NB4 (cell line): ENCODE measurements at regions not wholly inside any gene's neighbourhood (a gene's known extent, or its start where the extent isn't known, plus 50 kb on each side); places are given as distances from the start of the nearest gene placed in this dataset.

Source experiments
- MYC ChIP-seq: IDR thresholded peaks from 2 replicates; pipeline ENCODE4 v1.6.1; 2011; ENCODE audit warnings: low read depth, low read length
- POLR2A ChIP-seq: IDR thresholded peaks from 2 replicates; pipeline ENCODE4 v1.6.1; 2011; ENCODE audit warnings: mild to moderate bottlenecking; ENCODE audit not compliant: insufficient read length; ENCODE audit errors: extremely low read depth
- TF ChIP-seq, protein P1 (sequence below): IDR thresholded peaks from one replicate; pipeline ENCODE4 v1.5.1; 2012; ENCODE audit warnings: low read depth, low read length
- TF ChIP-seq, protein P2 (sequence below): IDR thresholded peaks from 2 replicates; pipeline ENCODE4 v1.6.1; 2011; ENCODE audit warnings: low read depth, low read length

DNA sequence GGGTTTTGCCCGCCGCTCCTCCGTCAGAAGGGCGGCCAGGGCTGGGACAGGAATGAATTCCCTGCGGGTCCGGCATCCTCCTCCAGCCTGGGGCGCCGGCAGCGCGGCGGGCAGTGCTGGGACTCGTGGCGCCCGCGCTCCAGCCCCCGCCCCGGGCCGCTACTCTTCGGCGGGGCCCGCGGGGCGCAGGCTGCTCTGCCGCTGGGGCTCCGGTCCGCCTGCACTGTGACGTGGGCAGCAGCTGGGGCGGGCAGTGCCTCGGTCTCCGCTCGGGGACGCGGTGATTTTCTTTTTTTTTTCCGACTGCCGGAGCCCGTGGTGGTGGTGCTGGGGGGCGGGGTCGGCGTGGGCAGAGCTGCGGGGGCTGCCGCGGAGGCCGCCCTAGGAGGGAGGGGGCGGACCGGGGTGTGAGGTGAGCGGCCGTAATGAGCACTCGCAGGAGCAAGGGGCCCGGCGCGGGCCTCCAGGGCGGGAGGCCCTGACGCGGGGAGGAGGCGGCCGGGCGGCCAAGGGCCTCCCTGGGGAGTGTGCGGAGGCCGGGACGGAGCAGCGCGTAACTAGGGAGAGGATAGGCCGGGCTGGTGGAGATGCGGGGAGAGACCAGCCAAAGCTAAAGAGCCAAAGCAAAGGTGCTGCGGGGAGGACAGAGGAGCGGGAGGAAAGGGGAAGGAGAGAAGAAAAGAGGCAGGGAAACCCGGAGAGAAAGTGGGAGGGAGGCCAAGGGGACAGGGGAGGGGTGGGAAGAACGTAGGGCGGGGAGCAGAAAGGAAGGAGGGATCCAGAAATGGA is 73.3 kb upstream of the ZBED5 start:
- TF ChIP-seq POLR2A (no peak), MYC (no peak)
- TF ChIP-seq, protein P1, sequence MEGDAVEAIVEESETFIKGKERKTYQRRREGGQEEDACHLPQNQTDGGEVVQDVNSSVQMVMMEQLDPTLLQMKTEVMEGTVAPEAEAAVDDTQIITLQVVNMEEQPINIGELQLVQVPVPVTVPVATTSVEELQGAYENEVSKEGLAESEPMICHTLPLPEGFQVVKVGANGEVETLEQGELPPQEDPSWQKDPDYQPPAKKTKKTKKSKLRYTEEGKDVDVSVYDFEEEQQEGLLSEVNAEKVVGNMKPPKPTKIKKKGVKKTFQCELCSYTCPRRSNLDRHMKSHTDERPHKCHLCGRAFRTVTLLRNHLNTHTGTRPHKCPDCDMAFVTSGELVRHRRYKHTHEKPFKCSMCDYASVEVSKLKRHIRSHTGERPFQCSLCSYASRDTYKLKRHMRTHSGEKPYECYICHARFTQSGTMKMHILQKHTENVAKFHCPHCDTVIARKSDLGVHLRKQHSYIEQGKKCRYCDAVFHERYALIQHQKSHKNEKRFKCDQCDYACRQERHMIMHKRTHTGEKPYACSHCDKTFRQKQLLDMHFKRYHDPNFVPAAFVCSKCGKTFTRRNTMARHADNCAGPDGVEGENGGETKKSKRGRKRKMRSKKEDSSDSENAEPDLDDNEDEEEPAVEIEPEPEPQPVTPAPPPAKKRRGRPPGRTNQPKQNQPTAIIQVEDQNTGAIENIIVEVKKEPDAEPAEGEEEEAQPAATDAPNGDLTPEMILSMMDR = no peak
- TF ChIP-seq, protein P2, sequence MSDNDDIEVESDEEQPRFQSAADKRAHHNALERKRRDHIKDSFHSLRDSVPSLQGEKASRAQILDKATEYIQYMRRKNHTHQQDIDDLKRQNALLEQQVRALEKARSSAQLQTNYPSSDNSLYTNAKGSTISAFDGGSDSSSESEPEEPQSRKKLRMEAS = no peak
